HG02943 (cell line): ENCODE measurements at regions not wholly inside any gene's neighbourhood (a gene's known extent, or its start where the extent isn't known, plus 50 kb on each side); places are given as distances from the start of the nearest gene placed in this dataset.

ENCODE experiments used
- ATAC-seq: cut with Tn5 transposase; IDR thresholded peaks from one replicate; pipeline ENCODE4 v1.9.1; 2021; ENCODE audit warnings: mild to moderate bottlenecking, low read depth, moderate library complexity; ENCODE audit not compliant: unreplicated experiment

- ATAC-seq, result no peak
Observed at GRCh38 chr6:88266126-88266525, 100.0 kb upstream of the CNR1 start.

GRCh38 chr6:88263591-88263990 is 97.4 kb upstream of the CNR1 start:
- ATAC-seq, result no peak

GRCh38 chr6:88262332-88262731 is 96.2 kb upstream of the CNR1 start:
- ATAC-seq, result no peak

- ATAC-seq, result no peak
Observed at GRCh38 chr6:88251301-88251700, 85.2 kb upstream of the CNR1 start.

- no peak for ATAC-seq
Observed at GRCh38 chr6:88248709-88249321, 82.7 kb upstream of the CNR1 start.

GRCh38 chr6:88246654-88247053 is 80.5 kb upstream of the CNR1 start:
- ATAC-seq, result no peak

GRCh38 chr6:88244721-88245120 is 78.6 kb upstream of the CNR1 start:
- no peak for ATAC-seq

- ATAC-seq, result no peak
Observed at GRCh38 chr6:88238901-88239300, 72.8 kb upstream of the CNR1 start.

- no peak for ATAC-seq
Observed at GRCh38 chr6:88238065-88238464, 71.9 kb upstream of the CNR1 start.

- ATAC-seq, result no peak
Observed at GRCh38 chr6:88236612-88237360, 70.6 kb upstream of the CNR1 start.

GRCh38 chr6:88232753-88233152 is 66.6 kb upstream of the CNR1 start:
- no peak for ATAC-seq

GRCh38 chr6:88223298-88223697 is 57.2 kb upstream of the CNR1 start:
- ATAC-seq, result no peak

- ATAC-seq, result no peak
Observed at GRCh38 chr6:88220493-88220892, 54.3 kb upstream of the CNR1 start.

GRCh38 chr6:88216182-88216581 is 50.0 kb upstream of the CNR1 start:
- ATAC-seq, result no peak
